Activated CD4-positive, alpha-beta T cell treated with anti-CD3 and anti-CD28 coated beads, Interleukin-2, amount 50 U/mL, for 48 hours (primary cell): ENCODE measurements at regions not wholly inside any gene's neighbourhood (a gene's known extent, or its start where the extent isn't known, plus 50 kb on each side); places are given as distances from the start of the nearest gene placed in this dataset.
"Not testable (repeated sequence)": the region's sequence is repeated elsewhere in the genome, so short reads cannot be mapped to it uniquely, and the experiment has no call there.

ENCODE experiments used
- DNase-seq, 2 experiments: peaks; one replicate each; pipeline ENCODE4 v3.0.0-alpha.2; 2020

- no peak for DNase-seq
Observed at GRCh38 chr5:110872963-110873362, 134.2 kb downstream of the SLC25A46 start.

DNA sequence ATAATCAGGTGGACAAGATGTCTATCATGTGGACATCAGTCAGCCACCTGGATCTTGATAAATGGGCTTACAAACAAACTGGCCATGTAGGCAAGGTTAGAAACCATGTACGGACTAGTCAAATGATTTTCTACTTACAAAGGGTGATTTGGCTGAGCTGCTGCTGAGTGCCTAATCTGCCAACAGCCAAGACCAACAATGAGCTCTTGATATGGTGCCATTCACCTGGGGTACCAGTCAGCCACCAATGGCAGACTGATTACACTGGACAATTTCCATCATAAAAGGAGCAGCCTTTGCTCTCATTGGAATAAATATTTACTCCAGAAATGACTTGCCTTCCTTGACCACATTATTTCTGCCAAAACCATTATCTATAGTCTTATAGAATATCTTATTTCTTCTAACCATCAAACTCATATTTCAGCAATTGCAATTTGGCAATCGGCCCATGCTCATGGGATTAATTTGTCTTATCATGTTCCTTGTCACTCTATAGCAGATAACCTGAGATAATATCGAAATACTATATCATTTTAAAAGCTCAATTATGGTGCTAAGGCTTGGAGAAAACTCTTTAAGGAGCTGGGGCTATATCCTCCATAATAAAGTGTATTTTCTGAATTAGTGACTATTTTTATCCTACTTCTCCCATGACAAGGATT, 135.1 kb downstream of the SLC25A46 start:
- no peak for DNase-seq

DNA sequence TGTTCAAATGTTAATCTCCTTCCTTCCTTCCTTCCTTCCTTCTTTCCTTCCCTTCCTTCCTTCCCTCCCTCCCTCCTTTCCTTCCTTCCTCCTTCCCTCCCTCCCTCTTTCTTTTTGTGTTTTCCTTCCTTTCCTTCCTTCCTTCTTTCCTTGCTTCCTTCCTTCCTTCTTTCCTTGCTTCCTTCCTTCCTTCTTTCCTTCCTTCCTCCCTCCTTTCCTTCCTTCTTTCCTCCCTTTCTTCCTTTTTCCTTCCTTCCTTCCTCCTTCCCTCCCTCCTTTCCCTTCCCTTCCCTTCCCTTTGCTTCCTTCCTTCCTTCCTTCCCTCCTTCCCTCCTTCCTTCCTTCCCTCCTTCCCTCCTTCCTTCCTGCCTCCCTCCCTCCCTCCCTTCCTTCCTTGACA, 136.3 kb downstream of the SLC25A46 start:
- DNase-seq: not testable (repeated sequence)

GRCh38 chr5:110878115-110878514, 139.3 kb downstream of the SLC25A46 start:
- DNase-seq: no peak

DNA sequence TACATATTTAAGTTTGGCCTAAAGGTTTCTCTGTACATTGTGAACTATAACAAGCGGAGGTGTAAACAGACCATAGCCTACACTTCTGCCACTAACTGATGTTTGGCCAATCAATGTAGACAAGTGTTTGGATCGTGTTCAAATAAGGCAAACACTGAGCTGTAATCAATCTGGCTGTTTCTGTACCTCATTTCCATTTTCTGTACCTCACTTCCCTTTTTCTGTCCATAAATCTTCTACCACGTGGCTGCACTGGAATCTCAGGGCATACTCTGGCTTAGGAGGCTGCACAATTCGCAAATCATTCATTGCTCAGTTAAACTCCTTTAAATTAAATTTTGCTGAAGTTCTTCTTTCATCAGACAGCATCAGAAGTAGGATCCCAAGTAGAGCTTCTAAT, 140.9 kb downstream of the SLC25A46 start:
- no peak for DNase-seq

DNA sequence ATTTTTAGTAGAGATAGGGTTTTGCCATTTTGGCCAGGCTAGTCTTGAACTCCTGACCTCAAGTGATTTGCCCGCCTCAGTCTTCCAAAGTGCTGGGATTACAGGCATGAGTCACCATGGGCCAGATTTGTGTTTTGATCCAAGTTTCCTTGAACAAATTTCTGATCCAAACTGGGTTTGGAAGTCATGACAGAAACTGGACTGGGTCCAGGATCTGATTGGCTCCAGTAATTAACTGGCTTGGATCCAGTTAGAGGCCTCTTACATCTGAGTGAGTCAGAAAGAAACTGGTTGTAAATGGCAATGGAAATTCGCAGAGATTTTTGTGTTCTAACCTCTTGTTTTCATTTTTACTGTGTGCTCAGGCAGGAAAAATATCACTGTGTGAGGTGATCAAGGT, 141.6 kb downstream of the SLC25A46 start:
- no peak for DNase-seq

- DNase-seq: no peak
Observed at GRCh38 chr5:110884005-110884404, 145.2 kb downstream of the SLC25A46 start.

DNA sequence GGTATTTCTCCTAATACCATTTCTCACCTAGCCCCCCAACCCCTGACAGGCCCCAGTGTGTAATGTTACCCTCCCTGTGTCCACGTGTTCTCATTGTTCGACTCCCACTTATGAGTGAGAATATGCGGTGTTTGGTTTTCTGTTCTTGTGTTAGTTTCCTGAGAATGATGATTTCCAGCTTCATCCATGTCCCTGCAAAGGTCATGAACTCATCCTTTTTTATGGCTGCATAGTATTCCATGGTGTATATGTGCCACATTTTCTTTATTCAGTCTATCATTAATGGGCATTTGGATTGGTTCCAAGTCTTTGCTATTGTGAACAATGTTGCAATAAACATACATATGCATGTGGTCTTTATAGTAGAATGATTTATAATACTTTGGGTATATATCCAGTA, 148.4 kb downstream of the SLC25A46 start:
- DNase-seq: not testable (repeated sequence)

DNA sequence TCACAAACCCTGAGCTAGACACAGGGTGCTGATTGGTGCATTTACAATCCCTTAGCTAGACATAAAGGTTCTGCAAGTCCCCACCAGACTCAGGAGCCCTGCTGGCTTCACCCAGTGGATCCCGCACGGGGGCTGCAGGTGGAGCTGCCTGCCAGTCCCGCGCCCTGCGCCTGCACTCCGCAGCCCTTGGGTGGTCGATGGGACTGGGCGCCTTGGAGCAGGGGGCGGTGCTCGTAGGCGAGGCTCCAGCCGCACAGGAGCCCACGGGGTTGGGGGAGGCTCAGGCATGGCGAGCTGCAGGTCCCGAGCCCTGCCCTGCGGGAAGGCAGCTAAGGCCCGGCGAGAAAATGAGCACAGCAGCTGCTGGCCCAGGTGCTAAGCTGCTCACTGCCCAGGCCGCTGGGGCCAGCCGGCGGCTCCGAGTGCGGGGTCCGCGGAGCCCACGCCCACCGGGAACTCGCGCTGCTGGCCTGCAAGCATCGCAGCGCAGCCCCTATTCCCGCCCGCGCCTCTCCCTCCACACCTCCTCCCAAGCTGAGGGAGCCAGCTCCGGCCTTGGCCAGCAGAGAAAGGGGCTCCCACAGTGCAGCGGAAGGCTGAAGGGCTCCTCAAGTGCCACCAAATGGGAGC, 155.2 kb downstream of the SLC25A46 start:
- not testable (repeated sequence) for DNase-seq

GRCh38 chr5:110894805-110895204, 156.0 kb downstream of the SLC25A46 start:
- no peak for DNase-seq

GRCh38 chr5:110896901-110897300, 158.1 kb downstream of the SLC25A46 start:
- no peak for DNase-seq

DNA sequence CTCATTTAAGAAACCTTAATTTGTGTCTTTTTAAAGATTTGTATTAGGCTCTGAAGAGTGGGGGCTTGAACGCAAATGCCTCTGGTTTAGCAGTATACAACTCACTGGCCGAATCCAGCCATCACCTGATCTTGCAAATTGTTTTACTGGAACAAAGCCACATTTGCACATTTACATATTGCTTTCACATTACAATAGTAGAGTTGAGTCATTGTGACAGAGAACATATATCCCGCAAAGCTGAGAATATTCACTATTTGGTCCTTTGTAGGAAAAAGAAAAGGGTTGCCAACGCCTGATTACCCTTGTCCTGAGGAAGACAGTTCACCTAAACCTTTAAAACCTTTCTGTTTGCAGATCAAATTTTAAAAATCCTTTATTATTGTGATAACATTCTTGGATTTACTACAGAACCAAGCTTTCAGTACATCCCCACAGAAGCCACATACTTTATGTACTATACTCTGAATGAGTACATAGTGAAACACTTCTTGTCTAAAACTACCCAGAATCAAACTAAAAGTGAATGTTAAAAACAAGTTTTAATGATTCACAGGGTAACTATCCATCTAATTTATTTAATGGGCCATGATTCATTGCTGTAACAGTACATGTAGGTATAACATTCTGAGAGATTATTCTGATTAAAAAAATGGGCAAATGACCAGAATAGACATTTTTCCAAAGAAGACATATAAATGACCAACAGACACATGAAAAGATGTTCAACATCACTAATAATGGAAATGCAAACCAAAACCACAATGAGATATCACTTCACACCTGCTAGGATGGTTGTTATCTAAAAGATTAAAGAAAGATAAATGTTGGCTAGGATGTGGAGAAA, 161.0 kb downstream of the SLC25A46 start:
- no peak for DNase-seq

DNA sequence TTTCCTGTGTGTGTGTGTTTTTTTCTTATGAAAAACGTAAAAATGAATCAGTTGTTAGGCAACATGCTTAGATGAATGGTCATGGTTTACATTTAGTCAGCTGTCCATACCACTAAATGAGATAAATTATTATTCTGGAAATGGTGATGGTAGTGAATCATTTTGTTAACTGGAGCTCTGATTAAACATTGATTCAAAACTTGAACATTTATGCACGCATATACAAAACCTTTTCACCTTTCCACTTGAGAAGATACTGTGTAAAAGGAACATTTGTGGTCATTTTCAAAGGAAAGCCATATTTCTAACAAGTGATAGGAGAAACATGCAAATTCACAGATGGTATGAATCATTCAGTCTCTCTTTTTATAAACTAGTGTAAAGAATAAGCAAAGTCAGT, 162.0 kb downstream of the SLC25A46 start:
- DNase-seq: no peak

- no peak for DNase-seq
Observed at GRCh38 chr5:110903966-110904365, 165.2 kb downstream of the SLC25A46 start.

DNA sequence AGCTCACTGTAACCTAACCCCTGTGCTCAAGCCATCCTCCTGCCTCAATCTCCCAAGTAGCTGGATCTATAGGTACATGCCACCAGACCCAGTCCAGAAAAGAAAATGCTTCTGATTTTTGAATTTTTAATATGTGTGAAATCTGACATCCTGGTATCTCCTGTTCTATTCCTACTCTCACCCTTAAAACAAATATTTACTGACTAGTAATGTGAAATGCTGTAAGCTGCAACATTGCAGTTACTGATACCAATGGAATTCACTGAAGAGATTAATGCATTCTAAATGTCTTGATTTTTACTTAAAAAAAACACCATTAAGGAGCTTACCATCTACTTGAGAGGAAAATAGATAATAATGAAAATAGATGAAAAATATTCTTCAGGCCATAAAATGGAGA, 162.7 kb upstream of the TSLP start:
- no peak for DNase-seq

- DNase-seq: no peak
Observed at GRCh38 chr5:110909415-110909814, 162.1 kb upstream of the TSLP start.

GRCh38 chr5:110909950-110910349, 161.6 kb upstream of the TSLP start:
- DNase-seq: no peak

- DNase-seq: no peak
Observed at GRCh38 chr5:110913221-110913620, 158.3 kb upstream of the TSLP start.

GRCh38 chr5:110916381-110917049, 155.0 kb upstream of the TSLP start:
- no peak for DNase-seq

DNA sequence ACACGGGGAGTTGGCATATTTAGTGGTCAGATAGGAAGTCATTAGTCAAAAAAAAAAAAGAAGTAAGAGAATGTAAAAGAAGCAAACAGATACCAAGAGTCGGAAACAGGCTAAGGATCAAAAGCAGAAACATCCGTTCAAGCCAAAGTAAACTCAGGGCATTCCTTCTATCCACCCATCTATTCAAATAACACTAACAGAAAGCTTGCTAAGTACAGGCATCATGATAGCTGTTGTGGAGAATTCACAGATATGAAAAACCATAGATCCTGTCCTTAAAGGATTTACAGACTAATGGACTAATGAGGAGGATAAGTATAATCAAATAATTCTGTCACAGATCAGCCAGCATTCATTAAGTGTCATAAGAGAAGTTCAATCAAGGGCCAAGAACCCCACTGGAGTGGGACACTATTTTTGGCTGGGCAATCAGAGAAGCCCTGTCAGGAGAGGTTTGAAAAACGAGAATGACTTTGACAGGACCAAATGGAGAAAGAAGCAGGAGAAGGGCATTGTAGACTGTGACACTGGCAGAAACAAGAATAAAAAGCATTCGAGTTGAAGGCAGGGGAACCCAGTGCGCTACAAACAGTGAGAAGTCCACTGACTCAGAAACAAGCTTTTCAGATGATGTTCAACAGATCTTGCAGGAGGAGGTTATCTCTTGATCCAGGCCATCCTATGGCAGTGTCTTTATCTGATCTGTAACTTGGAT, 154.2 kb upstream of the TSLP start:
- no peak for DNase-seq

GRCh38 chr5:110918683-110919082, 152.8 kb upstream of the TSLP start:
- DNase-seq: no peak

- no peak for DNase-seq
Observed at GRCh38 chr5:110923971-110924370, 147.5 kb upstream of the TSLP start.

GRCh38 chr5:110925398-110925797, 146.1 kb upstream of the TSLP start:
- DNase-seq: no peak
